HG02588 (cell line): ENCODE measurements at regions not wholly inside any gene's neighbourhood (a gene's known extent, or its start where the extent isn't known, plus 50 kb on each side); places are given as distances from the start of the nearest gene placed in this dataset.
A peak's percentile ranks its signal among the peaks of the same experiment; 100 is the strongest.

Experiments
- ATAC-seq: cut with Tn5 transposase; IDR thresholded peaks from one replicate; pipeline ENCODE4 v1.9.1; 2021; ENCODE audit warnings: mild to moderate bottlenecking, moderate library complexity; ENCODE audit not compliant: unreplicated experiment

DNA sequence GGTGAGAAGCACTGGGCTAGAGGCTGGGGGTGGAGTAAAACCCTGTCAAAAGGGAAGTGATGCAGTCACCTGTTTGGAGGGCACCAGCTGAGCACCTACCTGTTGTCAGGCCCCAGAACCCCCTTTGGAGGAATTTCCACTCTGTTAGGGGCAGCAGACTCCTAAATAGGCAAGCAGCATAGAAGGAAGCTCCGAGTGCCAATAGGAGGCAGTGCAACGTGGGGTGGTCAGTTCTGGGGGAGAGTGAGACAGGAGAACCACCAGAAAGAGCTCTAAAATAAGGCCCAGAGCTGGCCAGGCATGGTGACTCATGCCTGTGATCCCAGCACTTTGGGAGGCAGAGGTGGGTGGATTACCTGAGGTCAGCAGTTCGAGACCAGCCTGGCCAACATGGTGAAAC lies 203.7 kb upstream of the ZC3H12A start:
- no peak for ATAC-seq

DNA sequence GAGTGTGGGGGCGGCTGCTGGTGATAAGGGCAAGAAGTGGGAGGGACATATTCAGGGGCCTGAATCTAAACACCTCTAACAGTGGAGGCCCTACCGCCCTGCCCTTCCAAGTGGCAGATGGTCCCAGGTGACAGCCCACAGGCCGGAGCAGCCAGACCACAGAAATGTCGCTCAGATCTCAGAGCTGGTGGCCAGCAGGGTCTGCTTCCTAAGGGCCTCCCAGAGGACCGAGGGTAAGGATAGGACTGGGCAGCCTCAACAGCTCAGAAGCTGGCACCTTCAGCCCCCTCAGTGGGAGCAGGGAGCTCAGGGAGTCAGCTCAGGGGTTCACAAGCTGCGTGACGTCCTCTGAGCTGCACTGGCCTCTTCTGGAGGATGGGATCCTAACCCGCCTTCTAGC lies 201.8 kb upstream of the ZC3H12A start:
- ATAC-seq, result no peak

- no peak for ATAC-seq
These were observed 199.9 kb upstream of the ZC3H12A start for GRCh38 chr1:37274486-37274885.

DNA sequence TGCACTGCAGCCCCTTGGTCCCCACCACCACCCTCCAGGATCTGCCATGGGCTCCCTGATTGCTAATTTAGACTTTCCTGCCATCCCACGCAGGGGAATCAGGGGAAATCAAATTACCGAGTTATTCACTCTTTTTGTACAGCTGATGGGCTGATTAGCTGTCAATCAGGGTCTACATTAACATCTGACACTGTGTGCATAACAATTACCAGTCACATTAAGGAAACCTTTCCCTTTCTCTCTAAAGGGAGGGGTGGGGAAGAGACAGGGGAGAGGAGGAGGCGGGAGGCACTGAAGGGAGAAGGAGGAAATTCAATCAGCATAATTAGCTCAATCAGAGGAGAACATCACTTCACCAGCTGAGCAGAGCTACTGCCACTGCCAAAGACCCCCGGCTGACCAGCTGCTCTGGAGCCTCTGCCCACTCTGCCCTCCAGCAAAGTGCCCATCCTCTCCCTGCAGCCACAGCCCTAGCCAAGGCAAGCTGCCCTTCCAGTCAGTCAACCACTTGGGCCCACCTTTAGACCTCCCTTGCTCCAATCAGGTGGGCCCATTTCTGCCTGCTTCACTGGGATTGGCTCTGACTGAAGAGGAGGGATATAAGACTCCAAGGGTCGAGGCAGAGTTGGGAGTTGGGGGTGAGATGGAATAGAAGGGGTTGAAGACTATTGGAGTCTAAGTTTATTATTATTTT lies 199.3 kb upstream of the ZC3H12A start:
- no peak for ATAC-seq

- no peak for ATAC-seq
These were observed 197.0 kb upstream of the ZC3H12A start for GRCh38 chr1:37277366-37277765.

GRCh38 chr1:37281354-37281753 lies 193.0 kb upstream of the ZC3H12A start:
- ATAC-seq, result no peak

GRCh38 chr1:37282764-37283163 lies 191.6 kb upstream of the ZC3H12A start:
- no peak for ATAC-seq

DNA sequence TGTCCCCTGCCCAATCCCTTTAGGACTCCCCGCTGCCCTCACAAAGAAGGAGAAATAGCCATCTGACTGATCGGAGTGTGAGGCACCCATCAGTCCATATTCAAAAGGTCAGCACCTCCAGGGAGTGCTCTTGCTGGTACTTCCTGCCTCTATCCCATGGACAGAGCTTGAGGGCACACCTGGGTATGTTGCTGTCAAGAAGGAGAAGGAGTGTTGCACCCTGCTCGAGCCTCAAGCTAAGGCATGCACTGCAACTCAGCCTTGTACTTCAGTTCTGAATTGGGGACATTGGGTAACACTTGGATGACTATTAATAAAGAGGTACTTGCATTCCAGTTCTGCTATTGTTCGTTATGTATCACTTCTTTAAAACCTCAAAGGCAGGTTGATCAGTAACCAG lies 190.3 kb upstream of the ZC3H12A start:
- no peak for ATAC-seq

DNA sequence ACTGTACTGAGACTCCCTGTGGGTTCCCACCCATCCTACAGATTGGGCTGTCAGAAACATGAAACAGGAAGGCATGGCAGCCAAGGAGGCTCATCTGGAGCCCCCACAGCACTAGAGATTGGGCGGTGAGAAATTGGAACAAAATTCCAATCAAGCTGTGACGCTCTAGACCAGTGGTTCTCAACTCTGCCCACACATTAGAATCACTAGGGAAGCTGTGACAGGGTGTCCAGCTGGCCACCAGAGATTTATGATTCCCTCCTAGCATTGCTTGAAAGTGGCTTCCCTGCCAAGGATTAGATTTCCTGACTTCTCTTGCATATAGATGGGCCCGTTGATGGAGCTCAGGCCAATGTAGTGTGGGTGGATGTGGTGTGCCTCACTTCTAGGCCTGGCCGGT lies 187.5 kb upstream of the ZC3H12A start:
- no peak for ATAC-seq

DNA sequence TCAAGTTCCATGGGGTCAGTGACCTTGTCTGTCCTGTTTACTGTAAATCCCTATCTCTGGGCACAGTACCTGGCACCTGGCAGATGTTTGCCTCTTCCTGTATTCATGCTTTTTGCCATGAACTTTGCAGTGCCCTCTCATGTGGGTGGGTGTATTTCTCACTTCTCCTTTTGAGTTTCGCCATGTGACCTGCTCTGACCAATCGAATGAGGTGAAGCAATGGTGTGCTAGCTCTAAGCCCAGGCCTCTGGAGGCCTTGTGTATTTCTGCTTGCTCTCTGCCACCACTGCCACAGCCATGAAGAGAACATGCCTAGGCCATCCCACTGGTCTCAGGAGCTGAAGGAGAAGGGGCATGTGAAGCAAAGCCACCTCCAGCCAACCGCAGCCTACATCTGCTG lies 185.5 kb upstream of the ZC3H12A start:
- peak; percentile 93 for ATAC-seq

DNA sequence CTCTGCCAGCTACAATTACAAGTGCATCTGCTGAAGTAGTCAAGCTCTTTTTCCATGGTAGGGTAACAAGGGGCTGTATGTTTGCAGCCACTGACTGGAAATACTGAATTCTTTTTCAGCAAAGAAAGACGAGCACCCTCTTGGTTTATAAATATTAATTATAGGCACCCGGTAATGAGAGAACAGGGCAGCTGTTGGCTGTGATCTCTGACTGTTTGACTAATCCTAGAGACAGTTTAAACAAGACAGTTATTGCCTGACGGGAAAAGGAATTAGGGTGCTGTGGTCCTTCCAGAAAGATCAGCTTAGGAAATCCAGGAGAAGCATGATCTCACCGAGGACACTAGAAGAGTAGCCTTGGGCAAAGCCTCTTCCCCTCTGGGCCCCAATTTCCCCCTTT lies 183.7 kb upstream of the ZC3H12A start:
- ATAC-seq, result no peak

GRCh38 chr1:37292789-37293188 lies 181.6 kb upstream of the ZC3H12A start:
- no peak for ATAC-seq

GRCh38 chr1:37294096-37294495 lies 180.3 kb upstream of the ZC3H12A start:
- ATAC-seq, result no peak

DNA sequence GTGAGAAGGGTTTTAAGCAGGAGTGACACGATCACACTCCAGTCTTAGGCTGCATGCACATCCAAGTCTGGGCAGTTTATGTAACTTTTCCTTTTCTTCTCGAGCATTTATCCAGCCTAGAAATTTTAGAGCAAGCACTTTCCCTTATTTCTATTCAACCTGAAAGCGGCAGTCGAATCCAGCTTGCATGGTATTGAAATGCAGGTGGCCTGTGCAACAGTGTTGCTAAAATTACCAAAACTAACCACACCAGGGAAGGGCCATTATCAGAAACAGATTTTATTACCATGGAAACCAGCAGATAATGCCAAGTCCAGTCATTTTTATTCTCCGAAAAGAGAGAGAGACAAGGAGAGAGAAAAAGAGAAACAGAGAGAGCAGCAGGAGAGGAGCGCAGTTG lies 179.9 kb upstream of the ZC3H12A start:
- ATAC-seq, result no peak

GRCh38 chr1:37298769-37299168 lies 175.6 kb upstream of the ZC3H12A start:
- ATAC-seq, result no peak

GRCh38 chr1:37299216-37299615 lies 175.2 kb upstream of the ZC3H12A start:
- no peak for ATAC-seq

GRCh38 chr1:37303884-37304574 lies 170.4 kb upstream of the ZC3H12A start:
- no peak for ATAC-seq

- ATAC-seq, result no peak
These were observed 169.3 kb upstream of the ZC3H12A start for GRCh38 chr1:37305108-37305507.

- no peak for ATAC-seq
These were observed 168.5 kb upstream of the ZC3H12A start for GRCh38 chr1:37305841-37306240.

GRCh38 chr1:37306461-37306860 lies 167.9 kb upstream of the ZC3H12A start:
- no peak for ATAC-seq

GRCh38 chr1:37306871-37307270 lies 167.5 kb upstream of the ZC3H12A start:
- ATAC-seq, result no peak

GRCh38 chr1:37308031-37308960 lies 166.1 kb upstream of the ZC3H12A start:
- no peak for ATAC-seq
